ENCODE measurements at regions not wholly inside any gene's neighbourhood (a gene's known extent, or its start where the extent isn't known, plus 50 kb on each side); places are given as distances from the start of the nearest gene placed in this dataset.

- Histone ChIP-seq H4K20me1 (ENCODE audit: insufficient read depth, low read length) (no peaks in the 10 kb centered on the region), H3K9me2 (ENCODE audit: insufficient read depth, low read length) (no peaks in the 10 kb centered on the region), H3K4me3 (ENCODE audit: low read depth, low read length, poor library complexity, severe bottlenecking) (no peak overlapping the region), H3K9me3 (ENCODE audit: low read length) (no peaks in the 10 kb centered on the region), H2AFZ (ENCODE audit: low read length) (no peak overlapping the region), H3K79me2 (ENCODE audit: insufficient read depth, low read depth, low read length) (no peaks in the 10 kb centered on the region), H3K4me2 (ENCODE audit: low read length) (no peak overlapping the region), H3K36me3 (ENCODE audit: insufficient read depth, low read length) (no peaks in the 10 kb centered on the region), H3K27ac (ENCODE audit: low read depth, low read length, poor library complexity, severe bottlenecking) (no peak overlapping the region), H3K4me1 (ENCODE audit: insufficient read depth, low read length, poor library complexity, severe bottlenecking) (no peaks in the 10 kb centered on the region)
- intact Hi-C loops (cut with micrococcal nuclease; ENCODE audit: unreplicated experiment) = no loop called here
- TF ChIP-seq EZH2phosphoT487 (IDR thresholded peaks at IDR 0.05; ENCODE audit: borderline replicate concordance, low read depth, low read length) = no peak
- peak; percentile 48; the same call in 1 of the 2 replicates for TF ChIP-seq CTCF (conservative IDR thresholded peaks at IDR 0.05; ENCODE audit: low read length)
- BruUV-seq (replicated peaks) = no TSS peak
- ChIA-PET CTCF (ENCODE audit: unreplicated experiment) (no interaction called here), POLR2A (interaction anchor here (0.9 kb wide), 1 partner anchor 390 kb away, joined by 3 read pairs; no protein-coding TSS in a partner anchor)
- no peak for DNase-seq (ENCODE audit: low spot score)
Measured at GRCh38 chr4:108512615-108513505, 107.5 kb upstream of the RPL34 start.

- CTCF ChIA-PET (ENCODE audit: unreplicated experiment) = interaction anchor here (0.6 kb wide), 1 partner anchor 1583 kb away, joined by 3 read pairs; no protein-coding TSS in a partner anchor
- no TSS peak for BruUV-seq (replicated peaks)
- DNase-seq (ENCODE audit: low spot score) = no peak
- Histone ChIP-seq H3K9me3 (ENCODE audit: low read length) (no peaks in the 10 kb centered on the region), H3K4me1 (ENCODE audit: insufficient read depth, low read length, poor library complexity, severe bottlenecking) (no peaks in the 10 kb centered on the region), H3K27ac (ENCODE audit: low read depth, low read length, poor library complexity, severe bottlenecking) (no peak overlapping the region), H3K4me2 (ENCODE audit: low read length) (no peak overlapping the region), H2AFZ (ENCODE audit: low read length) (no peak overlapping the region), H3K4me3 (ENCODE audit: low read depth, low read length, poor library complexity, severe bottlenecking) (no peak overlapping the region), H3K9me2 (ENCODE audit: insufficient read depth, low read length) (no peaks in the 10 kb centered on the region), H3K79me2 (ENCODE audit: insufficient read depth, low read depth, low read length) (no peaks in the 10 kb centered on the region), H4K20me1 (ENCODE audit: insufficient read depth, low read length) (no peaks in the 10 kb centered on the region), H3K36me3 (ENCODE audit: insufficient read depth, low read length) (no peaks in the 10 kb centered on the region)
- POLR2A ChIA-PET = no interaction called here
- TF ChIP-seq CTCF (conservative IDR thresholded peaks at IDR 0.05; ENCODE audit: low read length) (no peak), EZH2phosphoT487 (IDR thresholded peaks at IDR 0.05; ENCODE audit: borderline replicate concordance, low read depth, low read length) (no peak)
- intact Hi-C loops (cut with micrococcal nuclease; ENCODE audit: unreplicated experiment) = no loop called here
Measured at GRCh38 chr4:108511618-108512017, 108.8 kb upstream of the RPL34 start.

- Histone ChIP-seq H3K4me3 (ENCODE audit: low read depth, low read length, poor library complexity, severe bottlenecking) (no peak overlapping the region), H4K20me1 (ENCODE audit: insufficient read depth, low read length) (no peaks in the 10 kb centered on the region), H3K9me2 (ENCODE audit: insufficient read depth, low read length) (no peaks in the 10 kb centered on the region), H3K9me3 (ENCODE audit: low read length) (peaks cover 4% of the 10 kb centered on the region; the same call in 1 of the 2 replicates), H3K4me1 (ENCODE audit: insufficient read depth, low read length, poor library complexity, severe bottlenecking) (no peaks in the 10 kb centered on the region), H3K27ac (ENCODE audit: low read depth, low read length, poor library complexity, severe bottlenecking) (no peak overlapping the region), H3K4me2 (ENCODE audit: low read length) (no peak overlapping the region), H3K36me3 (ENCODE audit: insufficient read depth, low read length) (no peaks in the 10 kb centered on the region), H3K79me2 (ENCODE audit: insufficient read depth, low read depth, low read length) (no peaks in the 10 kb centered on the region), H2AFZ (ENCODE audit: low read length) (no peak overlapping the region)
- DNase-seq (ENCODE audit: low spot score) = no peak
- ChIA-PET CTCF (ENCODE audit: unreplicated experiment) (no interaction called here), POLR2A (interaction anchor here (0.6 to 1.2 kb wide), 4 partner anchors 9 to 676 kb away, joined by 3 to 5 read pairs (median 4); no protein-coding TSS in a partner anchor)
- intact Hi-C loops (cut with micrococcal nuclease; ENCODE audit: unreplicated experiment) = no loop called here
- BruUV-seq (replicated peaks) = no TSS peak
- TF ChIP-seq EZH2phosphoT487 (IDR thresholded peaks at IDR 0.05; ENCODE audit: borderline replicate concordance, low read depth, low read length) (no peak), CTCF (conservative IDR thresholded peaks at IDR 0.05; ENCODE audit: low read length) (no peak)
Measured at GRCh38 chr4:108502356-108502755, 118.0 kb upstream of the RPL34 start.

All from OCI-LY7 (cell line).